ENCODE measurements at regions not wholly inside any gene's neighbourhood (a gene's known extent, or its start where the extent isn't known, plus 50 kb on each side); places are given as distances from the start of the nearest gene placed in this dataset.

DNA sequence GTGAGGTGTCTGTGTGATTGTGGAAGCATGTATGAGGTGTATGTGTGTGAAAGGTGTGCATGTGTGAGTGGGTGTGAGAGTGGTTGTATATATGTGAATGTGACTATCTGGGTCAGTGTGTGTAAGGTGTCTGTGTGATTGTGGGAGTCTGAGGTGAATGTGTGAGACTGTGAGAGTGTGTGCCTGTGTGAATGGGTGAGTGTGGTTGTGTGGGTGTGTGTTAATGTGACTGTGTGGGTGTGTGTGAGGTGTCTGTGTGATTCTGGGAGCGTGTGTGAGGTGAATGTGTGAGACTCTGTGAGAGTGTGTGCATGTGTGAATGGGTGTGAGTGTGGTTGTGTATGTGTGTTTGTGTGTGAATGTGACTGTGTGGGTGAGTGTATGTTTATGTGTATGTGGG, 385.1 kb downstream of the TCERG1L start:
- no peaks in the 10 kb centered on the region for H3K27me3 ChIP-seq (replicated peaks; ENCODE audit: control insufficient read depth, insufficient read depth, low read length)
- no peak for DNase-seq (ENCODE audit: extremely low read depth, insufficient read length)
- H3K4me3 ChIP-seq (replicated peaks; ENCODE audit: low read depth, low read length): no peak overlapping the region
- TF ChIP-seq, protein P1, sequence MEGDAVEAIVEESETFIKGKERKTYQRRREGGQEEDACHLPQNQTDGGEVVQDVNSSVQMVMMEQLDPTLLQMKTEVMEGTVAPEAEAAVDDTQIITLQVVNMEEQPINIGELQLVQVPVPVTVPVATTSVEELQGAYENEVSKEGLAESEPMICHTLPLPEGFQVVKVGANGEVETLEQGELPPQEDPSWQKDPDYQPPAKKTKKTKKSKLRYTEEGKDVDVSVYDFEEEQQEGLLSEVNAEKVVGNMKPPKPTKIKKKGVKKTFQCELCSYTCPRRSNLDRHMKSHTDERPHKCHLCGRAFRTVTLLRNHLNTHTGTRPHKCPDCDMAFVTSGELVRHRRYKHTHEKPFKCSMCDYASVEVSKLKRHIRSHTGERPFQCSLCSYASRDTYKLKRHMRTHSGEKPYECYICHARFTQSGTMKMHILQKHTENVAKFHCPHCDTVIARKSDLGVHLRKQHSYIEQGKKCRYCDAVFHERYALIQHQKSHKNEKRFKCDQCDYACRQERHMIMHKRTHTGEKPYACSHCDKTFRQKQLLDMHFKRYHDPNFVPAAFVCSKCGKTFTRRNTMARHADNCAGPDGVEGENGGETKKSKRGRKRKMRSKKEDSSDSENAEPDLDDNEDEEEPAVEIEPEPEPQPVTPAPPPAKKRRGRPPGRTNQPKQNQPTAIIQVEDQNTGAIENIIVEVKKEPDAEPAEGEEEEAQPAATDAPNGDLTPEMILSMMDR (IDR thresholded peaks at IDR 0.05; ENCODE audit: insufficient read depth, low read length, poor library complexity, severe bottlenecking): no peak
- no peaks in the 10 kb centered on the region for H3K36me3 ChIP-seq (ENCODE audit: control insufficient read depth, insufficient read depth, low read length)

DNA sequence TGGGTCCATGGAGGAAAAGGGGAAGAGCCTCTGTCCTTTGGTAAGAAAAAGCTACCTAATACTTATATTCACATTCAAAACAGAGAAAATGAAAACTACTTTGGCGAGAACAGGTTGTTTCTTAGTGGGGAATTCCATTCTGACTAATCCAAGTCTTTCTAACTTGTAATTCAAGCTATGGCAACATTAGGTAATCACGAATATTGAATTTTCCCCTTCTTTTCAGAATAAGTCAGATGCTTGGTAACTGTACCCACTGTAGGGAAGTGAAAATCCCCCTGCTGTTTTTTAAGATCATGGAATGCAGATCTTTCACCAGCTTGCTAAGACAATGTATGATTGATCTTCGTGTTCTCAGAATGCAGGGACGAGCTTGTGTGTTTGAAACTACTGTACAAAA, 384.4 kb downstream of the TCERG1L start:
- no peak for DNase-seq (ENCODE audit: extremely low read depth, insufficient read length)
- Histone ChIP-seq H3K36me3 (ENCODE audit: control insufficient read depth, insufficient read depth, low read length) (no peaks in the 10 kb centered on the region), H3K27me3 (replicated peaks; ENCODE audit: control insufficient read depth, insufficient read depth, low read length) (no peaks in the 10 kb centered on the region), H3K4me3 (replicated peaks; ENCODE audit: low read depth, low read length) (no peak overlapping the region)
- TF ChIP-seq, protein P1 (IDR thresholded peaks at IDR 0.05; ENCODE audit: insufficient read depth, low read length, poor library complexity, severe bottlenecking): no peak

DNA sequence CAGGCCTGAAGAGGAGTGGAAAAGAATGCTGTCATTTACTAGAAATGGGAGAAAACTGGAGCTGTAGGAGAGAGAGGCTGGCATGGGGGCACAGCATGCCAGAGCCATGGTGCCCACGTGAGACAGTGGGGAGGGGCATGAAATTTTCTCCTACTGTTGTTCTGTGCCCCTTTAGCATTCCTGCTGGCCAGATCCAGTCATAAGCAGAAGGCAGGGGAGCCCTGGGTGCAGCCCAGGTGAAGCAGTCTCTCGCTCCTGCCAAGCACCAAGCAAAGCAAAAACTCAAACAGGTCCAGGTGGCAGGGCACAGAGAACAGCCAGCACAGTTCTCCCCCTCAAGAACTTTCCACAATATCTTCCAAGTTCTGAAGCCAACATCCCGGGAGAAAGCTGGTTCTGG, 383.2 kb downstream of the TCERG1L start:
- Histone ChIP-seq H3K36me3 (ENCODE audit: control insufficient read depth, insufficient read depth, low read length) (no peaks in the 10 kb centered on the region), H3K4me3 (replicated peaks; ENCODE audit: low read depth, low read length) (no peak overlapping the region), H3K27me3 (replicated peaks; ENCODE audit: control insufficient read depth, insufficient read depth, low read length) (no peaks in the 10 kb centered on the region)
- TF ChIP-seq, protein P1 (IDR thresholded peaks at IDR 0.05; ENCODE audit: insufficient read depth, low read length, poor library complexity, severe bottlenecking): no peak
- DNase-seq (ENCODE audit: extremely low read depth, insufficient read length): no peak

DNA sequence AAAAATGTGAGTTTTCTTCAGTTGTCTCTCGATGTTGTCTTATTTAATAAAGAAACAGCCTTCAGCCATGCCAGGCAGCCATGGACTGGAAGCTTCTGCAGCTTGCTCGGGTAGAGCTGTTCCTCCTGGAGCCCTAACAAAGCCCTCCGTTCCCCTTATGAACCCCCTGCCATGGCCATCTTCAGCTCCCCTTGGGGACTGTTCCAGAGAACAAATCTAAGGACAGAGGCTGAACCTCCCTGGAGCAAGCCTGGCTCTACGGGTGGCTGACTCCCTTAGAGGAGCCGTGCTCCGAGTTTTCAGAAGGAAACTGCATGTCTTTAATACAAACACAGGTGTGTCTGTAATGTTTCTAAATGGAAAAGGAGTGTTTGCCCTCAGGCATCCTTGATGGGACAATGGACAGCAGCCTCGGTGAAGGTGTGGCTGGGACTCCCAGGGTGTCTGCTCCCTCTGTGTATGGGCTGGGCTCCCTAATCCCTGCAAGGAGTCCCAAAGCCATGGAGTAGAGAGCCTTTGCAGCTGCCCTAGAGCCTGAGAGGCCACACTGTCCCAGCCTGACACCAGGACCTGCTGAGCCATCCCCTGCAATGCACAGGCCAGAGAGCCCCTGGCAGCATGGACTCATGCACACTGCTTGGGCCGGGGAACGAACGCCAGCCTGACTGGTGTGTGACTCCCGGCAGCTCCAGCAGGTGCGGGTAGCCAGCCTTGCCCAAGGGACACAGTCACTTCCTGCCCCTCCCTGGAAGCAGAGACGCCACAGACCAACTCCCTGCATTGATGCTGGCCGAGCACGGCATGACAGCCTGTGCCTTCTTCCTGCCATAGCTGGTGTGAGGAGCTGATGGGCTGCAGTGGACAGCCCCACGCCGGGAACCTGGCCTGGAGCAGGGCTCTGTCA, 381.8 kb downstream of the TCERG1L start:
- no peak overlapping the region for H3K4me3 ChIP-seq (replicated peaks; ENCODE audit: low read depth, low read length)
- no peaks in the 10 kb centered on the region for H3K36me3 ChIP-seq (ENCODE audit: control insufficient read depth, insufficient read depth, low read length)
- TF ChIP-seq, protein P1 (IDR thresholded peaks at IDR 0.05; ENCODE audit: insufficient read depth, low read length, poor library complexity, severe bottlenecking): no peak
- H3K27me3 ChIP-seq (replicated peaks; ENCODE audit: control insufficient read depth, insufficient read depth, low read length): no peaks in the 10 kb centered on the region
- no peak for DNase-seq (ENCODE audit: extremely low read depth, insufficient read length)

DNA sequence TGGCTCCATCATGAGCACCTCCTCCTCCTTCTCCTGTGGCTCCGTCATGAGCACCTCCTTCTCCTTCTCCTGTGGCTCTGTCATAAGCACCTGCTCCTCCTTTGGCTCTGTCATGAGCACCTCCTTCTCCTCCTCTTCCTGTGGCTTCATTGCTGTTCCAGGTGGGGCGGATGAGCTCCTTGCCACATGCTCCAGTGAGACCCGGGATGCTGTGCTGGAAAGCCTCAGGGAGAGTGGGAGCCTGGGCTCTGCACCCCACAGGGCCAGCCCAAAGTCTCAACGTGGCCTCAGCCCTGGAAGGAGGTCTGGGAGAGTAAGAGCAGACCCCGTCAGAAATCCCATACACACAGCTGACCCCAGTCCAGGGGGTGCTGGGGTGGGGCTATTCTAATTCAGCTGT, 380.7 kb downstream of the TCERG1L start:
- H3K27me3 ChIP-seq (replicated peaks; ENCODE audit: control insufficient read depth, insufficient read depth, low read length): no peaks in the 10 kb centered on the region

More for the DNA sequence above, 380.7 kb downstream of the TCERG1L start:
- TF ChIP-seq, protein P1 (IDR thresholded peaks at IDR 0.05; ENCODE audit: insufficient read depth, low read length, poor library complexity, severe bottlenecking): no peak
- Histone ChIP-seq H3K36me3 (ENCODE audit: control insufficient read depth, insufficient read depth, low read length) (no peaks in the 10 kb centered on the region), H3K4me3 (replicated peaks; ENCODE audit: low read depth, low read length) (no peak overlapping the region)
- DNase-seq (ENCODE audit: extremely low read depth, insufficient read length): no peak
